ENCODE measurements at regions not wholly inside any gene's neighbourhood (a gene's known extent, or its start where the extent isn't known, plus 50 kb on each side); places are given as distances from the start of the nearest gene placed in this dataset.

DNA sequence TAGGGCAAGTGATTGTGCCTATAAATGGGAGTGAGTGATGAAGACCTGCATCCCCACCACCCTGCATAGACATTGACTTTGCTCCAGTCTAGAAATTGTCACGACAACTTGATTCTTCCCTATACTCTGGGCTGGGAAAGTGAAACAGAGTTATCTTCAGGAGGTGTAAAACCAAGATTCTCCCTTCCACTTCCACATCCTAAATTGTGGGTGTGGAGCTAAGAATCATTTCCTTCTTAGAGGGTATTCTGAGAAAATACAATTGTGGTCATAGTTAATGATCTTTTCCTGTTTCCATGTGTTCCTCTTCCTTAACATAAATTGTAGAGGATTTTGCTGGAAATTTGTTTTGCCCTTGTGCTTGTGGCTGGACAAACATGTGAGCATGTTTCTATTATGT, 96.8 kb upstream of the PJA2 start:
- no peak for ATAC-seq
- H3K4me1 ChIP-seq (ENCODE audit: control insufficient read depth in 2 of 2, insufficient read depth in 2 of 2, low read length in 2 of 2) = no peaks in the 10 kb centered on the region
- no peak overlapping the region for H3K27ac ChIP-seq (ENCODE audit: low read depth, low read length)
- H3K4me1 Mint-ChIP-seq = peaks cover 0 to 5% (median 0%) of the 10 kb centered on the region in 7 donors
- no peak for DNase-seq
- POLR2A ChIA-PET = no interaction called here
- H3K36me3 Mint-ChIP-seq = no peaks in the 10 kb centered on the region
- H3K9me3 Mint-ChIP-seq = peaks cover 0 to 1% (median 0%) of the 10 kb centered on the region in 11 donors
- no peaks in the 10 kb centered on the region for H3K36me3 ChIP-seq (ENCODE audit: control insufficient read depth in 2 of 3, insufficient read depth in 3 of 3, low read length in 3 of 3)
- intact Hi-C loops (cut with micrococcal nuclease) = no loop called here
- CTCF ChIA-PET = no interaction called here
- no peaks in the 10 kb centered on the region for H3K9me3 ChIP-seq (ENCODE audit: control insufficient read depth in 2 of 3, low read length in 3 of 3)
- no peaks in the 10 kb centered on the region for H3K27me3 ChIP-seq (ENCODE audit: control insufficient read depth in 2 of 2, insufficient read depth in 2 of 2, low read length in 2 of 2)
- H3K27me3 Mint-ChIP-seq = peaks cover 4 to 7% (median 6%) of the 10 kb centered on the region in 5 donors
- no peak overlapping the region for H3K4me3 Mint-ChIP-seq
- no peak overlapping the region for H3K27ac Mint-ChIP-seq
- H3K4me3 ChIP-seq (ENCODE audit: low read length) = no peak overlapping the region

DNA sequence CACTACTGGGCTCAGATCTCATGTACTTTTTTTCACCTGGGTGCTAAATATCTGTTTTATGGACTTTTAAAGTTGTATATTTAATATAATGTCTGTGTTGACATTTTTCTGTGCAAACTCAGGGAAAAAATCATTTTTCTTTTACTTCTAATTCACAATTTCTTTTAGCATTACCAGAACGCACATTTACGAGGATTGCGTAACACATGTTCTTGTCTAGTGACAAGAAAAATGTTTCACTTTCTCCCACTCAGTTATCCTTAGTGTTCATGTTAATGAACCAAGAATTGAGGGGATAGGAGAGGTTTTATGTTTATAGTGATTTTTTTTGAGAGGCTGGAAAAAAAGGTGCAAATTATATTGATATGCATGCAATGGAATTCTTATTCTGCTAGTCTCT, 86.3 kb upstream of the PJA2 start:
- Histone ChIP-seq H3K4me1 (ENCODE audit: control insufficient read depth in 2 of 2, insufficient read depth in 2 of 2, low read length in 2 of 2) (no peaks in the 10 kb centered on the region), H3K27ac (ENCODE audit: low read depth, low read length) (no peak overlapping the region), H3K36me3 (ENCODE audit: control insufficient read depth in 2 of 3, insufficient read depth in 3 of 3, low read length in 3 of 3) (no peaks in the 10 kb centered on the region), H3K9me3 (ENCODE audit: control insufficient read depth in 2 of 3, low read length in 3 of 3) (no peaks in the 10 kb centered on the region), H3K4me3 (ENCODE audit: low read length) (no peak overlapping the region), H3K27me3 (ENCODE audit: control insufficient read depth in 2 of 2, insufficient read depth in 2 of 2, low read length in 2 of 2) (no peaks in the 10 kb centered on the region)
- ATAC-seq (no peak), DNase-seq (no peak)
- Mint-ChIP-seq H3K4me3 (no peak overlapping the region), H3K27me3 (peaks cover 14 to 27% (median 16%) of the 10 kb centered on the region in 5 donors), H3K4me1 (peaks cover 0 to 2% (median 0%) of the 10 kb centered on the region in 7 donors), H3K27ac (no peak overlapping the region), H3K9me3 (no peaks in the 10 kb centered on the region), H3K36me3 (no peaks in the 10 kb centered on the region)
- intact Hi-C loops (cut with micrococcal nuclease) = no loop called here
- POLR2A ChIA-PET = no interaction called here
- CTCF ChIA-PET = no interaction called here

DNA sequence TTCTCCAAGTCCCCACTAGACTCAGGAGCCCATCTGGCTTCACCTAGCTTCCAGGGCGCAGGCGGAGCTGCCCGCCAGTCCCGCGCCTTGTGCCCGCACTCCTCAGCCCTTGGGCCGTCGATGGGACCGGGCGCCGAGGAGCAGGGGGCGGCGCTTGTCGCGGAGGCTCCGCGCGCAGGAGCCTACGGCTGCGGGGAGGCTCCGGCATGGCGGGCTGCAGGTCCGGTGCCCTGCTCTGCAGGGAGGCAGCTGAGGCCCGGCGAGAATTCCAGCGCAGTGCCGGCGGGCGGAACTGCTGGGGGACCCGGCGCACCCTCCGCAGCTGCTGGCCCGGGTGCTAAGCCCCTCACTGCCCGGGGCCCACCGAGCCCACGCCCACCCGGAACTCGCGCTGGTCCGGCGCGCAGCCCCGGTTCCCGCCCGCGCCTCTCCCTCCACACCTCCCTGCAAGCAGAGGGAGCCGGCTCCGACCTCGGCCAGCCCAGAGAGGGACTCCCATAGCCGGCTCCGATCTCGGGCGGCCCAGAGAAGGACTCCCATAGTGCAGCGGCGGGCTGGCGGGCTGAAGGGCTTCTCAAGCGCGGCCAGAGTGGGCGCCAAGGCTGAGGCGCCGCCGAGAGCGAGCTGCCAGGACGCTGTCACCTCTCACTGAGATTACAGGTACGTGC, 78.1 kb upstream of the PJA2 start:
- intact Hi-C loops (cut with micrococcal nuclease) = no loop called here
- Histone ChIP-seq H3K27ac (ENCODE audit: low read depth, low read length) (no peak overlapping the region), H3K4me1 (ENCODE audit: control insufficient read depth in 2 of 2, insufficient read depth in 2 of 2, low read length in 2 of 2) (no peaks in the 10 kb centered on the region), H3K4me3 (ENCODE audit: low read length) (no peak overlapping the region), H3K27me3 (ENCODE audit: control insufficient read depth in 2 of 2, insufficient read depth in 2 of 2, low read length in 2 of 2) (no peaks in the 10 kb centered on the region), H3K36me3 (ENCODE audit: control insufficient read depth in 2 of 3, insufficient read depth in 3 of 3, low read length in 3 of 3) (no peaks in the 10 kb centered on the region), H3K9me3 (ENCODE audit: control insufficient read depth in 2 of 3, low read length in 3 of 3) (no peaks in the 10 kb centered on the region)
- Mint-ChIP-seq H3K36me3 (no peaks in the 10 kb centered on the region), H3K27me3 (peaks cover 8 to 28% (median 14%) of the 10 kb centered on the region in 5 donors), H3K4me3 (no peak overlapping the region), H3K9me3 (peaks cover 0 to 4% (median 0%) of the 10 kb centered on the region in 11 donors), H3K4me1 (peaks cover 0 to 3% (median 0%) of the 10 kb centered on the region in 7 donors), H3K27ac (no peak overlapping the region)
- POLR2A ChIA-PET = no interaction called here
- DNase-seq (no peak), ATAC-seq (no peak)
- CTCF ChIA-PET = no interaction called here

DNA sequence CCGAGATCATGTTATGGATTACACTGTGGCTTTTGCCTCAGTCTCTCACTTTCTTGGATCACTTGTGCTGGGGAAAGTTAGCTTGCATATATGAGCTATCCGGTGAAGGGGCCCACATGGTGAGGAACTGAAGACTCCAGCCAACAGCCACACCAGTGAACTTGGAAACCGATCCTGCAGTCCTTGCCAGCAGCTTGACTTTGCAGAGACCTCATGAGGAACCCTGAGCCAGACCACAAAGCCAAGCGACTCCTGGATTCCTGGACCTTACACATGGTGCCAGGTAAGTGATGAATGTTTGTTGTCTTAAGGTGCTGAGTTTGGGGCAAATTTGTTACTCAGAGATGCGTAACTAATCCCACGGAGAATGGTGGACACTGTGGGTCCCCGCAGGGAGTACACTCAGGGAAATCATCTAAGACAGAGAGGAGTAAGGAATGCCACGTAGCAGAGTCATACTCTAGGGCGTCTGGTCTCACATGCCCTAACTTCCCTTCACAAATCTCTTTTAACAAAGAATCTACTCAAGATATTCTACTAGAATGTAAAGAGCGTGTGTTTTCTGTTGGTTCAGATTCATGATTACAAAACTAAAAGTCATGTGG, 76.5 kb upstream of the PJA2 start:
- ATAC-seq (no peak), DNase-seq (no peak)
- Mint-ChIP-seq H3K36me3 (no peaks in the 10 kb centered on the region), H3K27me3 (peaks cover 2 to 22% (median 10%) of the 10 kb centered on the region in 5 donors), H3K4me1 (peaks cover 0 to 3% (median 0%) of the 10 kb centered on the region in 7 donors), H3K9me3 (peaks cover 0 to 4% (median 0%) of the 10 kb centered on the region in 11 donors), H3K27ac (peak overlapping the region in 1 of 9 donors; percentile 8), H3K4me3 (no peak overlapping the region)
- Histone ChIP-seq H3K36me3 (ENCODE audit: control insufficient read depth in 2 of 3, insufficient read depth in 3 of 3, low read length in 3 of 3) (no peaks in the 10 kb centered on the region), H3K4me1 (ENCODE audit: control insufficient read depth in 2 of 2, insufficient read depth in 2 of 2, low read length in 2 of 2) (no peaks in the 10 kb centered on the region), H3K27me3 (ENCODE audit: control insufficient read depth in 2 of 2, insufficient read depth in 2 of 2, low read length in 2 of 2) (no peaks in the 10 kb centered on the region), H3K27ac (ENCODE audit: low read depth, low read length) (no peak overlapping the region), H3K4me3 (ENCODE audit: low read length) (no peak overlapping the region), H3K9me3 (ENCODE audit: control insufficient read depth in 2 of 3, low read length in 3 of 3) (no peaks in the 10 kb centered on the region)
- intact Hi-C loops (cut with micrococcal nuclease) = no loop called here
- ChIA-PET POLR2A (no interaction called here), CTCF (no interaction called here)

DNA sequence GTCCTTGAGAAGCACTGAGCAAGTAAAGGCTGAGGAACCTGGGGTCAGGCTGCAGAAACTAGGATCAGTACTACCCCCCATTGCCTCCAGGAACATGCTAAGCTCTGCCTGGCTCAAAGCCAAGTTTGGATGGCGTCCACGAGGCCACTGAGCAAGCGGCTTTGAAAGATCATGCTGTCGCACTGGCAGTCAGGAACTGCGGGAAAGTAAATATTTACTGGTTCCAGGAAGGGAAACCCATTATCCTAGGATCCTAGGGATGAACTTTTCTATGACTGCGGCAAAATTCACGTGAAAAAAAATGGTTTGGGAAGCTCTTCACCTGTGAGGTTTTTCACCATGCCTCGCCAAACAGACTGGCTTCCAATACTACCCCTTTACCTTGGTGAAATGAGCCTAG, 75.3 kb upstream of the PJA2 start:
- ATAC-seq = no peak
- no peaks in the 10 kb centered on the region for H3K9me3 ChIP-seq (ENCODE audit: control insufficient read depth in 2 of 3, low read length in 3 of 3)
- Mint-ChIP-seq H3K9me3 (peaks cover 0 to 4% (median 0%) of the 10 kb centered on the region in 11 donors), H3K36me3 (no peaks in the 10 kb centered on the region), H3K4me1 (peaks cover 0 to 3% (median 0%) of the 10 kb centered on the region in 7 donors), H3K27ac (no peak overlapping the region), H3K27me3 (peaks cover 0 to 9% (median 0%) of the 10 kb centered on the region in 5 donors), H3K4me3 (no peak overlapping the region)
- H3K27ac ChIP-seq (ENCODE audit: low read depth, low read length) = no peak overlapping the region
- no peak for DNase-seq
- ChIA-PET POLR2A (no interaction called here), CTCF (no interaction called here)
- no peak overlapping the region for H3K4me3 ChIP-seq (ENCODE audit: low read length)
- intact Hi-C loops (cut with micrococcal nuclease) = no loop called here
- H3K4me1 ChIP-seq (ENCODE audit: control insufficient read depth in 2 of 2, insufficient read depth in 2 of 2, low read length in 2 of 2) = no peaks in the 10 kb centered on the region
- H3K27me3 ChIP-seq (ENCODE audit: control insufficient read depth in 2 of 2, insufficient read depth in 2 of 2, low read length in 2 of 2) = no peaks in the 10 kb centered on the region
- no peaks in the 10 kb centered on the region for H3K36me3 ChIP-seq (ENCODE audit: control insufficient read depth in 2 of 3, insufficient read depth in 3 of 3, low read length in 3 of 3)

DNA sequence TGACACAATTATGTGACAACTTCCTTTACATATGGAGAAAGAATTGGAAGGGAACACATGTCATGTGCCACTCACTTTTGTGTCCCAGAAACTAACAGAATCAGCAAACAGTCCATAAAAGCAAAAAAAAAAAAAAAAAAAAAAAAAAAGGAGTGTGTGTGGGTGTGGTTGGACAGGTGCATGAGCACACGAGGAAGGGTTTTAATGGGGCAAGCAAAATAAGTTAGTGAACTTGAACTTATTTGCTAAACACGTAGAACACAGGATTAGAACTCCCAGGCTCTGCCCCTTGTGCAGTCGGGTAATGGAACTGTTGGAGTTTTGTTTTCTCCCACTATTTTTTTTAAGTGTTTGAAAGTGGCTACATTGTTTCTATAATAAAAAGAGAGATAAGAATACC, 74.8 kb upstream of the PJA2 start:
- Mint-ChIP-seq H3K4me3 (no peak overlapping the region), H3K27me3 (peaks cover 0 to 5% (median 0%) of the 10 kb centered on the region in 5 donors), H3K9me3 (peaks cover 0 to 4% (median 0%) of the 10 kb centered on the region in 11 donors), H3K27ac (no peak overlapping the region), H3K4me1 (peaks cover 0 to 3% (median 0%) of the 10 kb centered on the region in 7 donors), H3K36me3 (no peaks in the 10 kb centered on the region)
- Histone ChIP-seq H3K27me3 (ENCODE audit: control insufficient read depth in 2 of 2, insufficient read depth in 2 of 2, low read length in 2 of 2) (no peaks in the 10 kb centered on the region), H3K36me3 (ENCODE audit: control insufficient read depth in 2 of 3, insufficient read depth in 3 of 3, low read length in 3 of 3) (no peaks in the 10 kb centered on the region), H3K27ac (ENCODE audit: low read depth, low read length) (no peak overlapping the region), H3K9me3 (ENCODE audit: control insufficient read depth in 2 of 3, low read length in 3 of 3) (no peaks in the 10 kb centered on the region), H3K4me1 (ENCODE audit: control insufficient read depth in 2 of 2, insufficient read depth in 2 of 2, low read length in 2 of 2) (no peaks in the 10 kb centered on the region), H3K4me3 (ENCODE audit: low read length) (no peak overlapping the region)
- intact Hi-C loops (cut with micrococcal nuclease) = no loop called here
- no peak for ATAC-seq
- ChIA-PET POLR2A (no interaction called here), CTCF (no interaction called here)
- no peak for DNase-seq
